ENCODE measurements at regions not wholly inside any gene's neighbourhood (a gene's known extent, or its start where the extent isn't known, plus 50 kb on each side); places are given as distances from the start of the nearest gene placed in this dataset.

GRCh38 chr21:28309596-28309995, 683.1 kb downstream of the LTN1 start:
- TF ChIP-seq RELA (CRISPR knock-in tag; IDR thresholded peaks at IDR 0.05; ENCODE audit: borderline replicate concordance), result no peak
- no peak for TF ChIP-seq ZNF232 (CRISPR knock-in tag; IDR thresholded peaks at IDR 0.05)
- no peak for TF ChIP-seq CTCF (IDR thresholded peaks at IDR 0.05)
- TF ChIP-seq USF2 (CRISPR knock-in tag; IDR thresholded peaks at IDR 0.05), result no peak
- no peak for TF ChIP-seq TEAD4 (CRISPR knock-in tag; IDR thresholded peaks at IDR 0.05)
- no peak for TF ChIP-seq ZNF121 (CRISPR knock-in tag; IDR thresholded peaks at IDR 0.05)
- TF ChIP-seq USF1 (CRISPR knock-in tag; IDR thresholded peaks at IDR 0.05), result no peak
- no peak for TF ChIP-seq MAX (CRISPR knock-in tag; IDR thresholded peaks at IDR 0.05)
- no peak for TF ChIP-seq ATF2 (CRISPR knock-in tag; IDR thresholded peaks at IDR 0.05; ENCODE audit: borderline replicate concordance, low read depth)
- TF ChIP-seq CREB1 (CRISPR knock-in tag; IDR thresholded peaks at IDR 0.05), result no peak
